OCI-LY1 (cell line): ENCODE measurements at regions not wholly inside any gene's neighbourhood (a gene's known extent, or its start where the extent isn't known, plus 50 kb on each side); places are given as distances from the start of the nearest gene placed in this dataset.

Experiments
- EZH2 ChIP-seq: fragments of 200-600 bp; sonication (generic), shearing (Covaris generic); IDR thresholded peaks from 2 replicates; pipeline ENCODE4 v1.8.0; 2017; ENCODE audit warnings: borderline replicate concordance, mixed run types, mild to moderate bottlenecking, antibody characterized with exemption, low read length, moderate library complexity, mixed read lengths
- TF ChIP-seq, protein P1 (sequence below): fragments of 200-600 bp; sonication (generic), shearing (Covaris generic); IDR thresholded peaks from 2 replicates; pipeline ENCODE4 v1.5.1; 2017; ENCODE audit warnings: mild to moderate bottlenecking, antibody characterized with exemption, low read length, moderate library complexity, mixed read lengths

DNA sequence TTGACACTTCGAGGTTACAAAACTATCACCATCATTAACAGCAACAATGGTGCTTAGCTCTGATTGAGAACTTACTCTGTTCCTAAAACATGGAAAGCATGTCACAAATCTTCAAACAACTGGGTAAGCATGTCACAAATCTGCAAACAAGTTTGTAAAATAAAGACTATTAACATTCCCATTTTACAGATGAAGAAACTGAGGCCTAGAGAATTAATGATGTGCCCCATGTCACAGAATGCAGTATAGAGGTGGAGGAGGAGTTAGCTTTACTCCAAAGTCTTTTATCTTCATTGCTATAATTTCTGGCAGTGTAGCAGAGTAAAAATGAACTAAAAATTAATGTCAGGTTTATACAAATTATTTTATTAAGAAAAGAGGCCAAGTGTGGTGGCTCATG lies 73.4 kb downstream of the NR2F2 start:
- TF ChIP-seq, protein P1, sequence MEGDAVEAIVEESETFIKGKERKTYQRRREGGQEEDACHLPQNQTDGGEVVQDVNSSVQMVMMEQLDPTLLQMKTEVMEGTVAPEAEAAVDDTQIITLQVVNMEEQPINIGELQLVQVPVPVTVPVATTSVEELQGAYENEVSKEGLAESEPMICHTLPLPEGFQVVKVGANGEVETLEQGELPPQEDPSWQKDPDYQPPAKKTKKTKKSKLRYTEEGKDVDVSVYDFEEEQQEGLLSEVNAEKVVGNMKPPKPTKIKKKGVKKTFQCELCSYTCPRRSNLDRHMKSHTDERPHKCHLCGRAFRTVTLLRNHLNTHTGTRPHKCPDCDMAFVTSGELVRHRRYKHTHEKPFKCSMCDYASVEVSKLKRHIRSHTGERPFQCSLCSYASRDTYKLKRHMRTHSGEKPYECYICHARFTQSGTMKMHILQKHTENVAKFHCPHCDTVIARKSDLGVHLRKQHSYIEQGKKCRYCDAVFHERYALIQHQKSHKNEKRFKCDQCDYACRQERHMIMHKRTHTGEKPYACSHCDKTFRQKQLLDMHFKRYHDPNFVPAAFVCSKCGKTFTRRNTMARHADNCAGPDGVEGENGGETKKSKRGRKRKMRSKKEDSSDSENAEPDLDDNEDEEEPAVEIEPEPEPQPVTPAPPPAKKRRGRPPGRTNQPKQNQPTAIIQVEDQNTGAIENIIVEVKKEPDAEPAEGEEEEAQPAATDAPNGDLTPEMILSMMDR, result no peak
- no peak for TF ChIP-seq EZH2
